ENCODE measurements at regions not wholly inside any gene's neighbourhood (a gene's known extent, or its start where the extent isn't known, plus 50 kb on each side); places are given as distances from the start of the nearest gene placed in this dataset.
A peak's percentile ranks its signal among the peaks of the same experiment; 100 is the strongest.
"Not testable (repeated sequence)": the region's sequence is repeated elsewhere in the genome, so short reads cannot be mapped to it uniquely, and the experiment has no call there.

DNA sequence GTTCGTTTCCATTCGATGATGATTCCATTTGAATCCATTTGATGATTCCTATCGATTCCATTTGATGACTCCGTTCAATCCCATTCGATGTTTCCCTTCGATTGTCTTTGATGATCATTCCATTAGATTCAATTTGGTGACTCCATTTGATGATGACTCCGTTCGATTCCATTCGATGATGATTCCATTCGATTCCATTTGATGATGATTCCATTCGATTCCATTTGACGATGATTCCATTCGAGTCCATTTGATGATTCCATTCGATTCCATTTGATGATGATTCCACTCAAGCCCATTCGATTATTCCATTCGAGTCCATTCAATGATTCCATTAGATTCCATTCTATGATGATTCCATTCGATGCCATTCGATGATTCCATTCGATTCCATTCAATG is 2730.6 kb downstream of the RPIA start:
- ATAC-seq; H3K27ac ChIP-seq; H3K36me3 ChIP-seq; H3K27me3 ChIP-seq (ENCODE audit: low read depth); H3K4me1 ChIP-seq; intact Hi-C loops (cut with DNase I); H3K4me3 ChIP-seq; DNase-seq: not testable (repeated sequence)
- H3K9me3 ChIP-seq = peaks cover 18% of the 10 kb centered on the region

DNA sequence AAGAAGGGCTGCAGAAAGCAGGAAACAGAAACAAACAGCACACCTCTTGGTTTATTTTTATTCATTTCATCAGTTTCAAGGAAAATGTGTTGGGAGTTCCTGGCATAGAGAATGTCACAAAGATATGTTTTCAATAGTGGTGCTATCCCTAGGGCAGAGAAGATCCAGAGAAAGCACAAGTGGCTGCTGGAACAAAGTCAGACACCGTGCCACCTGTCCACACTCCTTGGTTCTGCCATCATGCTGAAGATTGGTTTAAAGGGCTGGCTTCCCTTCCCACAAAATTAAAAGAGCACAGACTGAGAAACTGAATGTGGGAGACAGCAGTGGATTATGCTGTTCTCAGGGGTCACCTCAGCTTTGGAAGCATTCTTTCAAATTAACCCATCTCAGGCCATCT is 2735.7 kb downstream of the RPIA start:
- H3K27ac ChIP-seq; H3K4me3 ChIP-seq; intact Hi-C loops (cut with DNase I); ATAC-seq; H3K27me3 ChIP-seq (ENCODE audit: low read depth); H3K9me3 ChIP-seq; H3K4me1 ChIP-seq; DNase-seq; H3K36me3 ChIP-seq: not testable (repeated sequence)

DNA sequence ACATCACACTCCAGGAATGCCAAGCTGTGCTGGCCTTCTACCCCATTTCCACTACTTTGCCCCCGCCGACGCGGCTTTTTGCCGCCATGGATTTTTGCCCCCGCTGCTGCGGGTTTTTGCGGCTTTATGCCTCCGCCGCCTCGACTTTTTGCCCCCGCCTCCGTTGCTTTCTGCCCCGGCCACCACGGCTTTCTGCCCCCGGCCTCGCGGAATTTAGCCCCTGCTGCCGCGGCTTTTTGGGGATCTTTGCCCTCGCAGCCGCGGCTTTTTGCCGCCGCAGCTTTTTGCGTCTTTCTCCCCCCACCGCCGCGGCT is 2750.4 kb downstream of the RPIA start:
- peaks cover 38% of the 10 kb centered on the region for H3K27me3 ChIP-seq (ENCODE audit: low read depth)
- H3K27ac ChIP-seq; H3K9me3 ChIP-seq; DNase-seq; H3K36me3 ChIP-seq; intact Hi-C loops (cut with DNase I); ATAC-seq: not testable (repeated sequence)
- peaks cover 12% of the 10 kb centered on the region for H3K4me1 ChIP-seq
- peak overlapping the region; percentile 45 for H3K4me3 ChIP-seq

DNA sequence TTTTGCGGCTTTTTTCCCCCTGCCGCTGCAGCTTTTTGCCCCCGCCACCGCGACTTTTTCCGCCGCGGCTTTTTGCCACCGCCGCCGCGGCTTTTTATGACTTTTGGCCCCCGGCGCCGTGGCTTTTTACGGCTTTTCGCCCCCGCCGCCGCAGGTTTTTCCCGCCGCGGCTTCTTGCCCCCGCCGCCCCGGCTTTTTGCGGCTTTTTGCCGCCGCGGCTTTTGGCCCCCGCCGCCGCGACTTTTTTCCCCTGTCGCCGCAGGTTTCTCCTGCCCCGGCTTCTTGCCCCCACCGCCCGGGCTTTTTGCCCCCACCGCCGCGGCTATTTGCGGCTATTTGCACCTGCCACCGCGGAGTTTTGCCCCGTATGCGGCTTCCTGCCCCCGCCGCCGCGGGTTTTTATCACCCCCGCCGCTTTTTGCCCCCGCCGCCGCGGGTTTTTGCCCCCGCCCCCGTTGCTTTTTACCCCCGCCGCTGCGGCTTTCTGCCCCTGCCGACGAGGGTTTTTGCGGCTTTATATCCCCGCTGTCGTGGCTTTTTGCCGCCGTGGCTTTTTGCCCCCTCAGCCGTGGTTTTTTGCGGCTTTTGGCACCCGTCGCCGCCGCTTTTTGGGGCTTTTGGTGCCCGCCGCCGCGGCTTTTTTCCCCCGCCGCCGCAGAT is 2750.9 kb downstream of the RPIA start:
- intact Hi-C loops (cut with DNase I) = no loop called here
- H3K4me3 ChIP-seq = peak overlapping the region; percentile 45
- TF ChIP-seq, protein P1, sequence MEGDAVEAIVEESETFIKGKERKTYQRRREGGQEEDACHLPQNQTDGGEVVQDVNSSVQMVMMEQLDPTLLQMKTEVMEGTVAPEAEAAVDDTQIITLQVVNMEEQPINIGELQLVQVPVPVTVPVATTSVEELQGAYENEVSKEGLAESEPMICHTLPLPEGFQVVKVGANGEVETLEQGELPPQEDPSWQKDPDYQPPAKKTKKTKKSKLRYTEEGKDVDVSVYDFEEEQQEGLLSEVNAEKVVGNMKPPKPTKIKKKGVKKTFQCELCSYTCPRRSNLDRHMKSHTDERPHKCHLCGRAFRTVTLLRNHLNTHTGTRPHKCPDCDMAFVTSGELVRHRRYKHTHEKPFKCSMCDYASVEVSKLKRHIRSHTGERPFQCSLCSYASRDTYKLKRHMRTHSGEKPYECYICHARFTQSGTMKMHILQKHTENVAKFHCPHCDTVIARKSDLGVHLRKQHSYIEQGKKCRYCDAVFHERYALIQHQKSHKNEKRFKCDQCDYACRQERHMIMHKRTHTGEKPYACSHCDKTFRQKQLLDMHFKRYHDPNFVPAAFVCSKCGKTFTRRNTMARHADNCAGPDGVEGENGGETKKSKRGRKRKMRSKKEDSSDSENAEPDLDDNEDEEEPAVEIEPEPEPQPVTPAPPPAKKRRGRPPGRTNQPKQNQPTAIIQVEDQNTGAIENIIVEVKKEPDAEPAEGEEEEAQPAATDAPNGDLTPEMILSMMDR (IDR thresholded peaks at IDR 0.05) = no peak
- no peaks in the 10 kb centered on the region for H3K9me3 ChIP-seq
- H3K36me3 ChIP-seq = no peaks in the 10 kb centered on the region
- DNase-seq (peak; percentile 51), ATAC-seq (peak; percentile 45 to 54)
- H3K27ac ChIP-seq = no peak overlapping the region
- H3K4me1 ChIP-seq = peaks cover 12% of the 10 kb centered on the region
- H3K27me3 ChIP-seq (ENCODE audit: low read depth) = peaks cover 38% of the 10 kb centered on the region

DNA sequence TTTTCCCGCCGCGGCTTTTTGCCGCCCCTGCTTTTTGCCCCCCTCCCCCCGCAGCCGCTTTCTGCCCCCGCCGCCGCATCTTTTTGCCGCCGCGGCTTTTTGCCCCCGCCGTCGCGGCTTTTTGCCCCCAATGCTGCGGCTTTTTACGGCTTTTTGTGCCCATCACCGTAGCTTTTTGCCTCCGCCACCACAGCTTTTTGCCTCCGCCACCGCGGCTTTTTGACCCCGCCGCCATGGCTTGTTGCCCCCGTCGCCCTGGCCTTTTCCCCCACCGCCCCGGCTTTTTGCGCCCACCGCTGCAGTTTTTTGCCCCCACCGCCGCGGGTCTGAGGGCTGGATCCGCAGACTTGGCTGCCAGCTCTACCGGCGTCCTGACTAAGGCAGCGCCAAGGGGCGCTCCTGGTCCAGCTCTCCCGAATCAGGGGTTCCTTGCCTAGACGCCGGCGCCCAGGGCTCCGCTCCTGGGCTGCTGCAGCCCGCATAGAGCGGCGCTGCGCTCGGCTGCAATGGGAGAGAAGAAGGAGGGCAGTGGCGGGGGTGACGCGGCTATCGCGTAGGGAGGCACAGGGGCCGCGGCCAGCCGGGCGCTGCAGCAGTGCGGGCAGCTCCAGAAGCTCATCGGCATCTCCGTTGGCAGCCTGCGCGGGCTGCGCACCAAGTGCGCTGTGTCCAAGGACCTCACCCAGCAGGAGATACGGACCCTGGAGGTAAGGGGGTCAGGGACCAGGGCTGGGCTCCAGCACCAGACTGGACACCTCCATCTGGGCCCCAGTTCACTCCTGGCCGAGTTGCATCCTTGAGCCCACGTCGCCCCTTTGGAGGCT is 2751.6 kb downstream of the RPIA start:
- H3K36me3 ChIP-seq; intact Hi-C loops (cut with DNase I); H3K9me3 ChIP-seq; H3K27ac ChIP-seq: not testable (repeated sequence)
- Histone ChIP-seq H3K4me3 (peak overlapping the region; percentile 45), H3K27me3 (ENCODE audit: low read depth) (peaks cover 38% of the 10 kb centered on the region), H3K4me1 (peaks cover 12% of the 10 kb centered on the region)
- DNase-seq (peak; percentile 39), ATAC-seq (peak; percentile 73 to 75)

DNA sequence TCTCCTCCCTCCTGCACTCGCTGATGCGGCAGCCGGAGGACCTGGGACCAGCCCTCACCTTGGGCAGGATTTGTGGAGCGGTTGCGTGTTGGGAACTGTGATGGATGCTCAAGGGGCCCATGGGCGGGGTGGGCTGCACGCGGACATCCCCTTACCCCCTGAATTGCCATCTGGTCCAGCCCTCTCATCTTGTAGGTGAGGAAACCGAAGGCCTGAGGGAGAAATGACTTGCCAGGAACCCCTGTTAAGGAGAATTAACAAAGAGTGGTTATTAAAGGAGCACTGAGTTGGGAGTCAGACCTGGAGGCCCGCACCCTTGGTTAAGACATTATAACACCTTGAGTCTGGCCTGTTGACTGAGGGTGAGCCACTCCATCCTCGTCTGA is 2752.2 kb downstream of the RPIA start:
- DNase-seq = peak; percentile 45
- ATAC-seq; H3K27ac ChIP-seq; H3K36me3 ChIP-seq; H3K4me3 ChIP-seq; H3K9me3 ChIP-seq; intact Hi-C loops (cut with DNase I): not testable (repeated sequence)
- H3K4me1 ChIP-seq = peaks cover 12% of the 10 kb centered on the region
- peaks cover 38% of the 10 kb centered on the region for H3K27me3 ChIP-seq (ENCODE audit: low read depth)

DNA sequence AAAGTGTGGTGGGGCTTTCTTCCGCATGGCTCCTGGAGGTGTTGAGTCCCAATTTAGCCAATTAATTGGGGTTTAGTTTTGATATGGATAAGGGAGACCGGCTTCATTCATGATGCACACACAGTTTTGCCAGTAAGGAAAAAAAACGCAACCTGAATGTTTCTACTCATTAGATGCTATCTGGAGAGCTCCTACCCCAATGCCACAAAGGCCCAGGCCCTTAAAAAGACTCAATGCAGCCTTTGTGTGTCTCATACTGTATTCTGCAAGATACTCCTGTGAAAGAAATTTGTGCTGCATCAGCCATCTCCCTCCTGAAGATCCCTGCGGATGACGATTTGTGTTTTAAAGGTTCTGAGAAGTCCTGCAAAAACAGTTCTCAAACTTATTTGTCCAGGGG is 2754.2 kb downstream of the RPIA start:
- H3K9me3 ChIP-seq; H3K27ac ChIP-seq; intact Hi-C loops (cut with DNase I); H3K36me3 ChIP-seq; H3K4me3 ChIP-seq; DNase-seq; ATAC-seq: not testable (repeated sequence)
- Histone ChIP-seq H3K4me1 (peaks cover 12% of the 10 kb centered on the region), H3K27me3 (ENCODE audit: low read depth) (peaks cover 25% of the 10 kb centered on the region)

DNA sequence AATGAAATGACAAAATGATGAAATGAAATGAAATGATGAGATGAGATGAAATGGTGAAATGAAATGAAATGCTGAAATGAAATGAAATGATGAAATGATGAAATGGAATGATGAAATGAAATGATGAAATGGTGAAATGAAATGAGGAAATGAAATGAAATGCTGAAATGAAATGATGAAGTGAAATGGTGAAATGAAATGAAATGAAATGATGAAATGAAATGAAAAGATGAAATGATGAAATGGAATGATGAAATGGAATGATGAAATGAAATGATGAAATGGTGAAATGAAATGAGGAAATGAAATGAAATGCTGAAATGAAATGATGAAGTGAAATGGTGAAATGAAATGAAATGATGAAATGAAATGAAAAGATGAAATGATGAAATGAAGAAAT is 2755.0 kb downstream of the RPIA start:
- H3K9me3 ChIP-seq; H3K4me3 ChIP-seq; intact Hi-C loops (cut with DNase I); H3K36me3 ChIP-seq; H3K27ac ChIP-seq; DNase-seq; ATAC-seq: not testable (repeated sequence)
- H3K4me1 ChIP-seq = peaks cover 12% of the 10 kb centered on the region
- H3K27me3 ChIP-seq (ENCODE audit: low read depth) = peaks cover 25% of the 10 kb centered on the region

DNA sequence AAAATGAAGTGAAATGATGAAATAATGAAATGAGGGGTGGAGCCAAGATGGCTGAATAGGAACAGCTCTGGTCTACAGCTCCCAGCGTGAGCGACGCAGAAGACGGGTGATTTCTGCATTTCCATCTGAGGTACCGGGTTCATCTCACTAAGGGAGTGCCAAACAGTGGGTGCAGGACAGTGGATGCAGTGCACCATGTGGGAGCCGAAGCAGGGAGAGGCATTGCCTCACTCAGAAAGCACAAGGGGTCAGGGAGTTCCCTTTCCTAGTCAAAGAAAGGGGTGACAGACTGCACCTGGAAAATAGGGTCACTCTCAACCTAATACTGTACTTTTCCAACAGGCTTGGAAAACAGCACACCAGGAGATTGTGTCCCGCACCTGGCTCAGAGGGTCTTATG is 2755.4 kb downstream of the RPIA start:
- intact Hi-C loops (cut with DNase I); H3K27ac ChIP-seq; H3K4me3 ChIP-seq; H3K36me3 ChIP-seq; DNase-seq; ATAC-seq; H3K9me3 ChIP-seq: not testable (repeated sequence)
- Histone ChIP-seq H3K27me3 (ENCODE audit: low read depth) (peaks cover 23% of the 10 kb centered on the region), H3K4me1 (peaks cover 10% of the 10 kb centered on the region)

DNA sequence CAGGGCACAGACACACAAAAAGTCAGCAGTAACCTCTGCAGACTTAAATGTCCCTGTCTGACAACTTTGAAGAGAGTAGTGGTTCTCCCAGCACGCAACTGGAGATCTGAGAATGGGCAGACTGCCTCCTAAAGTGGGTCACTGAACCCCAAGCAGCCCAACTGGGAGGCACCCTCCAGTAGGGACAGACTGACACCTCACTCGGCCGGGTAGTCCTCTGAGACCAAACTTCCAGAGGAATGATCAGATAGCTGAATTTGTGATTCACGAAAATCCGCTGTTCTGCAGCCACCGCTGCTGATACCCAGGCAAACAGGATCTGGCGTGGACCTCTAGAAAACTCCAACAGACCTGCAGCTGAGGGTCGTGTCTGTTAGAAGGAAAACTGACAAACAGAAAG is 2756.0 kb downstream of the RPIA start:
- ATAC-seq; H3K36me3 ChIP-seq; DNase-seq; H3K27ac ChIP-seq; H3K4me1 ChIP-seq; H3K4me3 ChIP-seq; intact Hi-C loops (cut with DNase I); H3K9me3 ChIP-seq: not testable (repeated sequence)
- peaks cover 17% of the 10 kb centered on the region for H3K27me3 ChIP-seq (ENCODE audit: low read depth)

DNA sequence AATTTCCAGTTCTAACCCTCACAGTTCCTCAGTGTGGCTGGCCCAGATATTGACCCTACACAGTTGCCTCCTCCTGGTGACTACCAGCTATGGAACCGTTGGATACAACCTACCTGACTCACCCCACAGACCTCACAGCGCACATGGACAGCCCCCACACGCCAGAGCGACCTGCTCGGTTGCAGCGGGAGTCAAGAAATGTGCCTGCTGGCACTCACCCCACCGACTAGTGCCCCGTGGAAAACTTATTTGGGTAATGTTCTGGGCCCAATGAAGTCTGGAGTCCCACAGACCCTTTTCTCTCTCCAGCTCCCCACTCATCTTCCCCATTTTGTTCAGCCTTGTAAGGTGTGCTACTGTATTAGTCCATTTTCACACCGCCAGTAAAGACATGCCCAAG is 2770.8 kb downstream of the RPIA start:
- H3K27me3 ChIP-seq (ENCODE audit: low read depth); ATAC-seq; DNase-seq; H3K4me1 ChIP-seq; H3K9me3 ChIP-seq; H3K36me3 ChIP-seq; H3K27ac ChIP-seq; H3K4me3 ChIP-seq; intact Hi-C loops (cut with DNase I): not testable (repeated sequence)

DNA sequence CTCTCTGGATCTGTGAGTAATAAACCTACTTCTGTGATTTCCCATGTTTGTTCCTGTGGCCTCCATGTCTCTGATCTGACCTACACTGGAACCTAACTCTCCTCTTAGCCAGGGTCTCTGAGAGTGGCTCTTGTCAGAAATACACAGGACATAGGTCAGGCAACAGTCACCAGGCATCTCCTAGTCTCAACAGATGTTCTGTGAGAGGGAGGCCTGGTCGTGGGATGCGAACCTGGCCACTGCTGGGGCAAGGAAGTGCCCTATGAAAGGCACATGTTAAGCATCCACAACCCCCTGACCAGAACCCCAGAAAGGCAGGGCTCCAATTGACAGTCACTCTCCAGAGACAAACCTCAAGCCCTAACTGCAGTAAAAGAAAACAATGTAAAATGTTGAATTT is 2771.5 kb downstream of the RPIA start:
- H3K4me3 ChIP-seq; DNase-seq; intact Hi-C loops (cut with DNase I); H3K27ac ChIP-seq; H3K36me3 ChIP-seq; H3K9me3 ChIP-seq; H3K27me3 ChIP-seq (ENCODE audit: low read depth); ATAC-seq; H3K4me1 ChIP-seq: not testable (repeated sequence)

DNA sequence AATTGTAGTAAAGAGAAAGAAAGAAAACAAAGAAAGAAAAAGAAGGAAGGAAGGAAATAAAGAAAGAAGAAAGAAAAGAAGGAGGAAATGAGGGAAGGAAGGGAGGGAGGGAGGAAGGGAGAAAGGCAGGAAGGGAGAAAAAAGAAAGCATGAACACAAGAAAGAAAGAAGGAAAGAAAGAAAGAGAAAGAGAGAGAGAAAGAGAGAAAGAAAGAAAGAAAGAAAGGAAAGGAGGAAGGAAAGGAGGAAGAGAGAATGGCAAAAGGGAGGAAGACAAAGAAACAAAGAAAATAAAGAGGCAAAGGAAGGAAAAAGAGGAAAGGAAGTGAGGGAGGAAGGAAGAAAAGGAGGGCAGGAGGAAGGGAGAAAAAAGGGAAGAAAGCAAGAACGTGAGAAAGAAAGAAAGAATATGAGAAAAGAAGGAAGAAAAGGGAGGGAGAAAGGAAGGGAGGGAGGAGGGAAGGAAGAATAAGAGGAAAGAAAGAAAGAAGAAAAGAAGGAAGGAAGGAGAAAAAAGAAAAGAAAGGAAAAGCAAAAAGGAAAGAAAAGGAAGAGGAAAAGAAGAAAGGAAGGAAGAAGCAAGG is 2775.4 kb downstream of the RPIA start:
- H3K9me3 ChIP-seq; H3K27me3 ChIP-seq (ENCODE audit: low read depth); H3K4me1 ChIP-seq; H3K27ac ChIP-seq; H3K4me3 ChIP-seq; ATAC-seq; H3K36me3 ChIP-seq; DNase-seq; intact Hi-C loops (cut with DNase I): not testable (repeated sequence)
